Retinal pigment epithelial cell (primary cell): ENCODE measurements at regions not wholly inside any gene's neighbourhood (a gene's known extent, or its start where the extent isn't known, plus 50 kb on each side); places are given as distances from the start of the nearest gene placed in this dataset.

Source experiments
- DNase-seq: peaks from one replicate; pipeline ENCODE4 v3.0.0-alpha.2; 2010; ENCODE audit warnings: low read depth
- H3K4me3 ChIP-seq: 2 replicates; pipeline ENCODE4 v1.5.1; 2011; ENCODE audit warnings: mild to moderate bottlenecking, low read length, control low read depth, moderate library complexity
- TF ChIP-seq, protein P1 (sequence below): conservative IDR thresholded peaks from 2 replicates; pipeline ENCODE4 v1.5.1; 2011; ENCODE audit warnings: low read depth, low read length, control low read depth, inconsistent platforms

DNA sequence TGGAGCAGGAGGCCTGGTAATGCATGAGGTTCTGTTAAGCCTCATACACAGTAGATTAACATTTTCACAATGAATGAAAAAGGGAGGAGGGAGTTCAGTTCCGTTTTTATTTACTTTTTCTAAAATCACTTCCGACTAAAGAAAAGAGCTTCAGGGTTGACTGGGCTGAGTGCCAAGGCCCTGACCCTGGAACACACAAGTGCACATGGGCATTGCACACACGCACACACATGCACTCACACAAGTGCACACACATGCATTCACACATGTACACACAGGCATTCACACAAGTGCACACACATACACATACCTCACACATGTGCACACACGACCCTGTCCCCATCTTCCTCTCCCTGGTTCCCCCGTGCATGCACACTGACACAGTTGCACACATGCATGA is 303.3 kb downstream of the BRD1 start:
- TF ChIP-seq, protein P1, sequence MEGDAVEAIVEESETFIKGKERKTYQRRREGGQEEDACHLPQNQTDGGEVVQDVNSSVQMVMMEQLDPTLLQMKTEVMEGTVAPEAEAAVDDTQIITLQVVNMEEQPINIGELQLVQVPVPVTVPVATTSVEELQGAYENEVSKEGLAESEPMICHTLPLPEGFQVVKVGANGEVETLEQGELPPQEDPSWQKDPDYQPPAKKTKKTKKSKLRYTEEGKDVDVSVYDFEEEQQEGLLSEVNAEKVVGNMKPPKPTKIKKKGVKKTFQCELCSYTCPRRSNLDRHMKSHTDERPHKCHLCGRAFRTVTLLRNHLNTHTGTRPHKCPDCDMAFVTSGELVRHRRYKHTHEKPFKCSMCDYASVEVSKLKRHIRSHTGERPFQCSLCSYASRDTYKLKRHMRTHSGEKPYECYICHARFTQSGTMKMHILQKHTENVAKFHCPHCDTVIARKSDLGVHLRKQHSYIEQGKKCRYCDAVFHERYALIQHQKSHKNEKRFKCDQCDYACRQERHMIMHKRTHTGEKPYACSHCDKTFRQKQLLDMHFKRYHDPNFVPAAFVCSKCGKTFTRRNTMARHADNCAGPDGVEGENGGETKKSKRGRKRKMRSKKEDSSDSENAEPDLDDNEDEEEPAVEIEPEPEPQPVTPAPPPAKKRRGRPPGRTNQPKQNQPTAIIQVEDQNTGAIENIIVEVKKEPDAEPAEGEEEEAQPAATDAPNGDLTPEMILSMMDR: no peak
- H3K4me3 ChIP-seq: no peak overlapping the region
- DNase-seq: no peak

DNA sequence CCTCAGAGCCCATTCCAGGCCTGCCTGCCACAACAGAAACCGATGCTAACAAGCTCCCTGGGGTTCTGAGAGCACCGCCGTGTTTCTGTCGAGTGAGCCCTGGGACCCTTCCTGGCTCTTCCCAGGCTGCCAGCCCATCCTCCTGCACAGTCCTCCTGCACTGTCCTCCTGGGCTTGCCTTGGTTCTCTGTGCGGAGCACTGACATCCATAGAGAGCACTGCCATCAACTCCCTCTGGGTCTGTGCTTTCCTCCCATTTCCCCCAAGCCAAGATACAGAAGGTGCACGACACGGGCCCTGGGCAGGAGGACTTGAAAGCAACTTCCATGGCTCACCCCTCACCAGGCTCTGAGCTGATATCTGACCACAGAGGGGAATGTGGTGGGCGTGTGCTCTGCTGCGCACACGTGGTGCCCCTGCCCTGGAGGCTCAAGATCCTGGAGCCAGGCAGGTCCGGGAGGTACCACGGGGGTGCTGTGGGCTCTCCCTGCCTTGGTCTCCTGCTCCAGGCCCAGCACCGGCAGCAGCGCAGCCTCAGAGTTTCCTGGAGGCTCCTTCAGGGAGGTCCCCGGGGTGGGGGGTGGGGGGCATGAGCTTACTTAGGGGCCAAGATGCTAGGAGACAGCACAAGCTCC is 304.2 kb downstream of the BRD1 start:
- TF ChIP-seq, protein P1: no peak
- H3K4me3 ChIP-seq: no peak overlapping the region
- no peak for DNase-seq

DNA sequence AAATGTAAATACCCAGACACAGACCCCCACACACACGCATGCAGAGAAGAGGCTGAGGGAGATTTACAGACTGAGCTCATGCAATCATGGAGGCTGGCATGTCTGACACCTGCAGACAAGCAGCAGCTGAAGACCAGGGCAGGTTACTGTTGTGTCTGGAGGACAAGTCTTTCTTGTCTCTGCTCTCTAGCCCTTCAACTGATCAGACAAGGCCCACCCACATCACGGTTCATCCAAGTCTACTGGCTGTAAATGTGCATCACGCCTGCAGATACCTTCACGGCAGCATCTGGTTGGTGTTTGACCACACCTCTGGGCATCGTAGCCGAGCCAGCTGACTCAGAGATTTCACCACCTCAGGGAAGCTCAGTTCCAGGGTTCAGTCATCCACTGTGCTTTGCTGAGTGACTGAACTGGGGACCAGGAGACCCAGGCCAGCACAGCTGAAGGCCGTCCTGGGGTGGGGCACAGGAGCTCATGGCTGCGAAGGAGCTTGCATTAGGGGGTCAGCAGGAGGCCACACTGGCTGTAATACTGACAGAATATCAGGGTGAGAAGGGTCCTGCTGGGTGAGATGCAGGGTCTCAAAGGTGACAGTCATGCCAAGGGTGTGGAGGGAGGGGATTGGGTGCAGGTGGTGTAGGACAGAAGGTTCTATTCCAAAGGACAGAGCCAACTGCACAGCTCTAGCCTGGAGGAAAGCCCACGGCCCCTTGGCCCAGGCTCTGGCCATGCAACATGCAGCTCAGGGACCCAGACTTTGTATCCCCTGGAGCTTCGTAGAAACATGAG is 304.9 kb downstream of the BRD1 start:
- DNase-seq: no peak
- H3K4me3 ChIP-seq: no peak overlapping the region
- TF ChIP-seq, protein P1: no peak

DNA sequence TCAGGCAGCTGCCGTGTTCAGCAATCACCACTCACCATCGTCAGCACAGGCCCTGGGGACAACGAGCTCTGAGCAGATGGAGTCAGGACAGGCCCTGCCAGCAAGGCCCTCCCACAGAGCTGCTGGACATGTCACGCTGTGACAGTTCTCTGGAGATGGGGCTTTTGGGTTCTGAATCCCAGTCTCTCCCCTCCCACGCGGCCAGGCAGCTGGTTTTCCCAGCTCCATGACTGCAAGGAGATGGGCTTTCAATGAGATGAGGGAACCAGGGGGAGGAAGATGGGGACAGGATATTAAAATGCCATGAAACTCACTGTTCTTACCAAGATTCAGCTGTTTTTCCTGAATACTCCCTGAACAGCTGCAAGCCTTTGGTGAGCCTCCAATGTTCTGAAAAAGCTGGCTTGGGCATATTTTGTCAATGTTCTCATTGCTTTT is 305.9 kb downstream of the BRD1 start:
- DNase-seq: no peak
- no peak overlapping the region for H3K4me3 ChIP-seq
- TF ChIP-seq, protein P1: no peak

DNA sequence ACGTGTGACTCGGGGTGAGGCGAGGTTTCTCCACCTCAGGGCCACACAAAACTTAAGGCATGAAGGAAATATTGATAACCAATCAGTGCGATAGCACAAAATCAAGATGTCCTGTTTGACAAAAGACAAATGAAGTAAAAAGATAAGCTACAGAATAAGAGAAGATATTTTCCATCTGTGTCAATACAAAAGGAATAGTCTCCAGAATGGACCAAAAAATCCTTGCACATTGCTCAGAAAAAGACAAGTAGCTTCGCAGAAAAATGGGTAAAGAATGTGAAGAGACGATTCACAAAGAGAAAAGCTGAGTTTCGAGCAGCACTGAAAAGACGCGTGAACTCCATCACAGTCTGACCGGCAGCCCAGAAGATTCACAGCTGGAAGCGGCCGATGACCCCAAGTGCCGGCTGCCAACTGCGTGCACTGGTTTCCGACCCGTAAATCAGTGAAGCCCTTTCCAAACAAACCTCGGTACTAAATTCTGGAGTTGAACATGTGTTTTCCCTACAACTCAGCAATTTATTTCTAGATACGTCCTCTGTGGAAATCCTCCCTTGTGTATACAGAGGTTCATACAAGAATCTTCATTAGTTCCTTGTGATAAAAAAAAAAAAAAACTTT is 308.4 kb downstream of the BRD1 start:
- H3K4me3 ChIP-seq: no peak overlapping the region
- TF ChIP-seq, protein P1: no peak
- DNase-seq: no peak

DNA sequence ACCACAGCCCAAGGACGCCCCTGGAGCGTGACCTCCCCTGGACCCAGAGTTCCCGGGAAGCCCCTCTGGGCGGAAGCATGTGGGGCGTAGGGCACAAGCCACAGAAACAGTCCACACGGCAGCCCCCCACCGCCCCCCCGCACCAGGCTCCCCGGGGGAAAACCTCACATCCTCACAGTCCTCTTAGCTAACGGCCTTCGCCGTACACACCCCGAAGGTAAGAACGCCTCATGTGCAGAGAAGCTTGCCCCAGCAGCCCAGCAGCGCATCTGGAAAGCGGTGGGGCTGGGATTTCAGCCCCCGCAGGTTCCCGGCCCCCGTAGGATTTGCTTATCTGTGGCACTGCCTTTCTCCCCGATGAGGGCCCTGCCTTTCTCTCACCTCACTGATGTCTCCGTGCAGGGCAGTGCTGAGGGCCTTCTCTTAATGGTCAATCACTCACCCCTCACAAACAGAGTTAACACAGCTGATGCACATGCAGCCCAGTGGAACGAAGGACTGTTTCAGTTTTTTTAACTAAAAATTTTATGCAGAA is 309.2 kb downstream of the BRD1 start:
- no peak for DNase-seq
- H3K4me3 ChIP-seq: no peak overlapping the region
- TF ChIP-seq, protein P1: no peak
